SK-MEL-5 (cell line): ENCODE measurements at regions not wholly inside any gene's neighbourhood (a gene's known extent, or its start where the extent isn't known, plus 50 kb on each side); places are given as distances from the start of the nearest gene placed in this dataset.
"Not testable (repeated sequence)": the region's sequence is repeated elsewhere in the genome, so short reads cannot be mapped to it uniquely, and the experiment has no call there.

Experiments
- DNase-seq: peaks from one replicate; pipeline ENCODE4 v3.0.0-alpha.2; 2016; ENCODE audit warnings: low read depth, low spot score
- in situ Hi-C: cut with HindIII; loops from 2 replicates; pipeline ENCODE4 v1.10.0; 2016; ENCODE audit warnings: low sequenced_read_pairs, high pct_unique_total_duplicates, low pct_unique_long_range_greater_than_20kb

GRCh38 chr21:14903172-14903865 lies 161.5 kb downstream of the NRIP1 start:
- no peak for DNase-seq
- in situ Hi-C loops: no loop called here

- in situ Hi-C loops: no loop called here
These were observed 163.3 kb downstream of the NRIP1 start for GRCh38 chr21:14901482-14901958.

GRCh38 chr21:14900611-14901010 lies 164.2 kb downstream of the NRIP1 start:
- no peak for DNase-seq
- in situ Hi-C loops: no loop called here

More at GRCh38 chr21:14901482-14901958, 163.3 kb downstream of the NRIP1 start:
- DNase-seq: no peak

GRCh38 chr21:14900058-14900457 lies 164.7 kb downstream of the NRIP1 start:
- in situ Hi-C loops: no loop called here
- no peak for DNase-seq

GRCh38 chr21:14895792-14896191 lies 169.0 kb downstream of the NRIP1 start:
- in situ Hi-C loops: no loop called here
- DNase-seq: no peak

- DNase-seq: no peak
- in situ Hi-C loops: no loop called here
These were observed 174.7 kb downstream of the NRIP1 start for GRCh38 chr21:14890141-14890540.

GRCh38 chr21:14889080-14889810 lies 175.6 kb downstream of the NRIP1 start:
- in situ Hi-C loops: no loop called here
- no peak for DNase-seq

GRCh38 chr21:14888202-14888601 lies 176.6 kb downstream of the NRIP1 start:
- in situ Hi-C loops: no loop called here
- DNase-seq: no peak

- in situ Hi-C loops: no loop called here
- no peak for DNase-seq
These were observed 178.8 kb downstream of the NRIP1 start for GRCh38 chr21:14886001-14886400.

GRCh38 chr21:14883351-14883750 lies 181.4 kb downstream of the NRIP1 start:
- DNase-seq: no peak
- in situ Hi-C loops: no loop called here

- DNase-seq, in situ Hi-C loops: not testable (repeated sequence)
These were observed 182.3 kb downstream of the NRIP1 start for GRCh38 chr21:14882545-14882944.

- in situ Hi-C loops: no loop called here
These were observed 182.8 kb downstream of the NRIP1 start for GRCh38 chr21:14881863-14882499.

GRCh38 chr21:14880922-14881321 lies 183.9 kb downstream of the NRIP1 start:
- in situ Hi-C loops: no loop called here

More at GRCh38 chr21:14881863-14882499, 182.8 kb downstream of the NRIP1 start:
- DNase-seq: no peak

GRCh38 chr21:14879458-14879857 lies 185.3 kb downstream of the NRIP1 start:
- in situ Hi-C loops: no loop called here
- no peak for DNase-seq

More at GRCh38 chr21:14880922-14881321, 183.9 kb downstream of the NRIP1 start:
- DNase-seq: no peak

- in situ Hi-C loops: no loop called here
- no peak for DNase-seq
These were observed 185.8 kb downstream of the NRIP1 start for GRCh38 chr21:14878971-14879370.

GRCh38 chr21:14877581-14878228 lies 187.1 kb downstream of the NRIP1 start:
- DNase-seq: no peak
- in situ Hi-C loops: no loop called here

GRCh38 chr21:14876524-14876840 lies 188.3 kb downstream of the NRIP1 start:
- no peak for DNase-seq

More at GRCh38 chr21:14876524-14876840, 188.3 kb downstream of the NRIP1 start:
- in situ Hi-C loops: no loop called here
